ENCODE measurements at regions not wholly inside any gene's neighbourhood (a gene's known extent, or its start where the extent isn't known, plus 50 kb on each side); places are given as distances from the start of the nearest gene placed in this dataset.
"Not testable (repeated sequence)": the region's sequence is repeated elsewhere in the genome, so short reads cannot be mapped to it uniquely, and the experiment has no call there.

GRCh38 chr9:26142631-26143030 is 464.4 kb upstream of the TUSC1 start:
- no peak for DNase-seq

- DNase-seq = no peak
Measured at GRCh38 chr9:26142201-26142600, 464.0 kb upstream of the TUSC1 start.

- DNase-seq = no peak
Measured at GRCh38 chr9:26133537-26133936, 455.3 kb upstream of the TUSC1 start.

GRCh38 chr9:26132746-26133312 is 454.6 kb upstream of the TUSC1 start:
- DNase-seq = no peak

GRCh38 chr9:26131886-26132285 is 453.6 kb upstream of the TUSC1 start:
- no peak for DNase-seq

GRCh38 chr9:26129217-26129616 is 451.0 kb upstream of the TUSC1 start:
- no peak for DNase-seq

GRCh38 chr9:26125693-26126092 is 447.4 kb upstream of the TUSC1 start:
- no peak for DNase-seq

GRCh38 chr9:26116085-26116484 is 437.8 kb upstream of the TUSC1 start:
- not testable (repeated sequence) for DNase-seq

- no peak for DNase-seq
Measured at GRCh38 chr9:26112724-26113123, 434.5 kb upstream of the TUSC1 start.

- DNase-seq = no peak
Measured at GRCh38 chr9:26086396-26086795, 408.2 kb upstream of the TUSC1 start.

- no peak for DNase-seq
Measured at GRCh38 chr9:26081847-26082246, 403.6 kb upstream of the TUSC1 start.

GRCh38 chr9:26078706-26079105 is 400.5 kb upstream of the TUSC1 start:
- DNase-seq = no peak

GRCh38 chr9:26077860-26078259 is 399.6 kb upstream of the TUSC1 start:
- no peak for DNase-seq

- no peak for DNase-seq
Measured at GRCh38 chr9:26067608-26068007, 389.4 kb upstream of the TUSC1 start.

- no peak for DNase-seq
Measured at GRCh38 chr9:26066237-26066636, 388.0 kb upstream of the TUSC1 start.

GRCh38 chr9:26061948-26062575 is 383.8 kb upstream of the TUSC1 start:
- no peak for DNase-seq

- DNase-seq = no peak
Measured at GRCh38 chr9:26058111-26058895, 380.1 kb upstream of the TUSC1 start.

- no peak for DNase-seq
Measured at GRCh38 chr9:26057050-26057449, 378.8 kb upstream of the TUSC1 start.

GRCh38 chr9:26054600-26055520 is 376.6 kb upstream of the TUSC1 start:
- DNase-seq = no peak

- DNase-seq = no peak
Measured at GRCh38 chr9:26053954-26054353, 375.7 kb upstream of the TUSC1 start.

GRCh38 chr9:26043431-26043830 is 365.2 kb upstream of the TUSC1 start:
- DNase-seq = no peak

- DNase-seq = no peak
Measured at GRCh38 chr9:26034786-26035185, 356.5 kb upstream of the TUSC1 start.

GRCh38 chr9:26033336-26033735 is 355.1 kb upstream of the TUSC1 start:
- no peak for DNase-seq
